NCI-H510A treated with DMSO at 0.1 percent for 48 hours (cell line): ENCODE measurements at regions not wholly inside any gene's neighbourhood (a gene's known extent, or its start where the extent isn't known, plus 50 kb on each side); places are given as distances from the start of the nearest gene placed in this dataset.

Experiments used
- DNase-seq: peaks from one replicate; lab custom pipeline; 2025; lab: John Stamatoyannopoulos, UW

DNA sequence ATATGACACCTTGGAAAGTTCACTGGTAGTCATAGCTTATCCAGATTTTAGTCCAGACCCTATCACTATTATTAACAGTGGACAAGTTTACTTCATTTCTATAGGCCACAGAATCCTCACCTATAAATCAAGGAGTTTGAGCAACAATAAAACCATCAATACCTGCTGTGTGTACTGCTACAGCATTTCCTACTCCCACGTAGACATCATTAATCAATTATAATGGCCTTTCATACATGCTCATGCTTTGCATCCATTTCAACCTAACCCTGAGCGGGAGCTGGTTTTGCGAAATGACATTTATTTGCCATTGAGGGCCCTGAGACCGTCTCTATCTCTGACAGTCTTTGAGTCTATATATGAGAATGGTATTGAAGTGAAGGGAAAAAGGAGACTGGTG lies 312.3 kb downstream of the FAT3 start:
- DNase-seq, result no peak

GRCh38 chr11:92540096-92540495 lies 315.5 kb downstream of the FAT3 start:
- DNase-seq, result peak; percentile 33

GRCh38 chr11:92545906-92546471 lies 321.4 kb downstream of the FAT3 start:
- DNase-seq, result no peak

GRCh38 chr11:92546603-92547002 lies 322.0 kb downstream of the FAT3 start:
- DNase-seq, result no peak

DNA sequence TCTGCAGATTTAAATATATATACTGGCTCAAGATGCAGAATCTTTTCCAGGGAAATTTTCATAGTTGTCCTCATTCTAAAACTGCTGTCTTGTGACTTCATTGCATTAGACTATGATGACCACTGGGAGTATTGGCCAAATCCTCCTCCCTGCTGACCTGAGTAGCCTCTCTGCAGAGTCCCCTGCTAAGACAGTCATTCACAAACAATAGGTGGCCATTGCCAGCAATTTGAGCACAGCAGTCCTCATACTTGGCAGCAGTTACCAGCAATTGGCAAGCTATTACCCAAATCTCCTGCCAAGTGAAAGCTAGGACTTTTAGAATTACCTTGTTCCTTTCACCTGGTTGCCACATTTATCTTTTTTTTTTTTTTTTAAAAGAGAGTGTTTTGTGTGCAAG lies 325.8 kb downstream of the FAT3 start:
- DNase-seq, result no peak

- no peak for DNase-seq
These were observed 326.3 kb downstream of the FAT3 start for GRCh38 chr11:92550871-92551270.

DNA sequence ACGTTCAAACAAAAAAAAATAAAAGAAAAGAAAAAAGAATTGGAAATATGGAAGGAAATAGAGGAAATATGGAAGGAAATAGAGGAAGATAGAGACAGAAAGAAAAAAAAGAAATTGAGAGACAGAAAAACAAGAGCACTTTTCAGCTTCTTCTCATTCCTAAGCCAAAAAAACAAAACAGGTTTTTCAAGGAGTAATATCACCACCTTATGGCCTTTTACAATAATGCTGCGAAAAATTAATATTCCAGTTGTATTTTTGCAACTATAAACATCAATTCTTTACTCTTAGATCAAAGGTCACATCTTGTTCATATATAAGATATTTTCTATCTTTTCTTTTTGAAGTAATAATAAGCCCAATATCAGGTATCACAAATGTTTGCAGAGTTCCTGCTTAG lies 328.3 kb downstream of the FAT3 start:
- DNase-seq, result peak; percentile 9

- no peak for DNase-seq
These were observed 330.1 kb downstream of the FAT3 start for GRCh38 chr11:92554688-92555087.

- DNase-seq, result no peak
These were observed 331.8 kb downstream of the FAT3 start for GRCh38 chr11:92556431-92556830.

DNA sequence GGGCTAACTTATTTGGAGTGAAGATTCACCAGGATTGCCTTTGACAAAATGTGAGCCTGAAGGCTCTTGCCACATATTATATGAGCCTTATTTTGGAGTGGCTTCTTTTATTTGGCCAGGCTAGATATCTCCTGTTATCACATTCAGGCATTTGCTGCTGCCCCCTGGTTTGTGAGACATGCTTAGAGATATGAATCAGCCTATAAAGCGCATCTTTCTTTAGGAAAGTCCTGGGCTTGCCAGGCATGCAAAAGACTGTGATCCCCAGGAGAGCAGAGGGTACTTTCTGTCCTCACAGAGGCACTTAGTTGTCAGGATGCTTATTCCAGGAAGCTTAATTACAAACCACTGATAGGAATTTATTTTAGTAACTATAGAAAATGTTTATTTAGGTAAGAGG lies 333.3 kb downstream of the FAT3 start:
- no peak for DNase-seq

- peak; percentile 41 for DNase-seq
These were observed 333.7 kb downstream of the FAT3 start for GRCh38 chr11:92558323-92558722.

DNA sequence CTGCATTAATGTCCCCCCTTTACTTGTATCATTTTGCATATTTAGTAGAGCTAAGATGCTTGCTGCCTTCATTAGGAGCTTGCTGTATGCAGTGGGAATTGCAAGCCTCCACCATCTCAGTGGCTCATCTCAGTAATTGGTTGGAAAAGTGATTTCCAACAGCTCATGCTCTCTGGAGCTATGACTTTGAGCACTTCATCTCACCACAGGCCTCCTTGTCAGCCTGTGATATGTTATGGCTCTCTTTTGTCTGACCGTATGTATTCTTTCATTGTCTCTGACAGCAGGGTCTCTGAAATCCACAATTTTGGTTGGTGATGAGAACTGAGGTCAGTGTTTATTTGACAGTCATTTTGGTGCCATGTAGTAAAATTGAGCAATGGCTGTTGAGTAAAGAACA lies 345.1 kb downstream of the FAT3 start:
- no peak for DNase-seq

DNA sequence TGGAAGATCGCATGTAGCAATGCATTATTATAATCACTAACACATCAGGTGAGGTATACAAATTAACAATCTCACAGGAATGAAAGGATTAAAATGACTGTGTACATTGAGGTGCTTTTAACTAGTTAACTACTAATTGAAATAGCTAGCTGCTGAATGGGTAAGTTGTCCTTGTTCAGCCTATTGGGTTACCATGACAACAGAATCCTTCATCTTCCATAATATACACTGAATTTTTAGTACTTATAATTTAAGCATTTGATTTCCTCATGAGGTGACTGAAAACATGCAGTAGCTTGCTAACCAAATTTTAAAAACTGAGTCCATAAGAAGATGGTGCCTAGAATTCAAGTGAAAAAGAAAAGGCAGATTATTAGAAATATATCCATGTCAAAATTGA lies 347.9 kb downstream of the FAT3 start:
- no peak for DNase-seq

DNA sequence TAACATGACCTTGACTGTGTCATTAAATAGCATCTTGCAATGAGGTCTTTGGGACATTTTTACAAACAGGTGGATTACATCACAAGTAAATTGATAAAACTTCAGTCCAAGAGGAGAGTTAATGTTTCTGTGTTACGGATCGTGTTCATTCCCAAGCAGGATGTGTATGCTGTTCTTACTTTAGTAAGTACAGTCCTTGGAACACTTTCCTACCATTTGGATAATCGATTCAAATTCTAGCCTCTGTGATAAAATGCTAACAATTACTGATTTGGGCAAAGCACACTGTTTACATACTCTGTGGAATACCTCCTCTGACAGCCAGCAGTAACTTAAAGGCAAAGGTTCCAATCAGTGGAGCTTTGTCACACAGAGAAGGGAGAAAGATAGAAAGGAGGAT lies 351.7 kb downstream of the FAT3 start:
- DNase-seq, result no peak

GRCh38 chr11:92580908-92581307 lies 356.3 kb downstream of the FAT3 start:
- DNase-seq, result no peak

- no peak for DNase-seq
These were observed 363.8 kb downstream of the FAT3 start for GRCh38 chr11:92588393-92588792.

- no peak for DNase-seq
These were observed 364.9 kb downstream of the FAT3 start for GRCh38 chr11:92589512-92589911.

- DNase-seq, result no peak
These were observed 366.9 kb downstream of the FAT3 start for GRCh38 chr11:92591521-92591920.

DNA sequence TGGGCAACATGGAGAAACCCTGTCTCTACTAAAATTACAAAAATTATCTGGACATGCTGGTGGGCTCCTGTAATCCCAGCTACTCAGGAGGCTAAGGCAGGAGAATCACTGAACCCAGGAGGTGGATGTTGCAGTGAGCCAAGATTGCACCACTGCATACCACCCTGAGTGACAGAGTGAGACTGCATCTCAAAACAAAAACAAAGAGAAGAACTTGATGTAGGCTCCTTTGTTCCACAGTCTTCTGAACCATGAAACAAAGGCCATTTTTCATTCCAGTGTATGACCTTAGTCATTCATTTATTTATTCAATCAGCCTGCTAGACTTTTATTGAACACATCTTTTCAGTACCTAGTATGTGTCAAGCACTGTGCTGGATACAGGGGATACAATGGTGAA lies 369.6 kb downstream of the FAT3 start:
- no peak for DNase-seq

DNA sequence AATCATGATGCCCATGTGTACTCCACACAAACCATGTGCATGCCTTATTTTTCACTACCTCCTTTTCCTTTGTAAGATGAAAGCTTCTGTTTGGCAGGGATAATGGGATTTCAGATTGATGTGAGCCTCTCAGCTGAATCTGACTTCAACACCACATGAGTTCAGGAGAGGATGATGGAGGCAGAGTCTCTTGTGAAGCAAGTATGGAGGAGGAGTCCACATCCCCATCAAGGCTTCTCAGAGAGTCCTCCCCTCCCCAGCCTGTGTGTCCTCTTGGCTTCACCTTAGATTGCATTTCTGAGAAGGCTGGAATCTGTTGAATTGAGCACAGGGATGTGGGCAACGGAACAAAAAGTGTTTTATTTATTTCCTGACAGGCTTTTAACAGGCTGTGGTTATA lies 370.4 kb downstream of the FAT3 start:
- DNase-seq, result no peak

DNA sequence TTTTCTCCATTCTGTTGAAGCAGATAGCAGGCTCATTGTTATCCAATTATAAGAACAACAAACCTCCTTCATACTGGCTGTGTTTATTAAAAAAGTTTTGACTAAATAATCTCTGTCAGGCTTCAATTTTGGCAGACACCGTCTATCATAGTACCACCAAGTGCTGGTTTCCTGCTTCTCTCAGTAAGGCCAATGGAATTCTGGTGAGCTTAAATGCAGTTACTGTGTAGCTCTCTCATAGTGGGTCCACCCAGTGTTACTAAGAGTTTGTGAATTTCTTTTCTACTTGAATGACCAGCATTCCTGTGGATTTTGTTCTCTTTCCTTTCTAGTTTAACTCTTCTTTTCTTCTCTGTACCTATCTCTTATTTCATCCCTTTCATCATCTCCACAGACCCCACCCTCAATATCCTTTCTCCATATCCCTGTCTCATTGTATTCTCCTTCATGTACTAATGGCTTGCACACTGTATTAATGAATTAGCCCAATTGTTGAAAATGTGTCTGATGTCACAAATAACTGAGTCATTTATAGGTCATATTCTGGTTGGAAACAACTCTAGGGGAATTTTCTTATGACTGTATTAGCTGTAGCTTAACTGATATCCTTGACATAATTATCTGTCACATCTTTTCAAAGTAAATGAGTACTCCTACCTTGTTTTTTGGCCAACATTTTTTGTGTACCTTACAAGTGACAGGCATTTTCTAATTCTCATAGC lies 372.1 kb downstream of the FAT3 start:
- no peak for DNase-seq

DNA sequence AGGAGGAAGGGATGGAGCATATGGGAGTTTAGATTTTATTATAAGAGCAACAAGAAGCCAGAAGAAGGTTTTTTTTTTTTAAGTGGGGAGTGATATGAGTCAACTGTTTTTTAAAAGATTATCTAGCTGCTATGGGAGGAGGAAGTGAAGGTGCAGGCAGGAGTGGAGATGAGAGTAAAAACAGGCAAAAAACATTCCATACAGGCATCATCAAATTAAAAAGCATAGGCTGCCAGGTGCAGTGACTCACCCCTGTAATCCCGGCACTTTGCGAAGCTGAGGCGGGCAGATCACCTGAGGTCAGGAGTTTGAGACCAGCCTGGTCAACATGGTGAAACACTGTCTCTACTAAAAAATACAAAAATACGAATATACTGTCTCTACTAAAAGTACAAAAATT lies 368.4 kb upstream of the MTNR1B start:
- DNase-seq, result no peak

DNA sequence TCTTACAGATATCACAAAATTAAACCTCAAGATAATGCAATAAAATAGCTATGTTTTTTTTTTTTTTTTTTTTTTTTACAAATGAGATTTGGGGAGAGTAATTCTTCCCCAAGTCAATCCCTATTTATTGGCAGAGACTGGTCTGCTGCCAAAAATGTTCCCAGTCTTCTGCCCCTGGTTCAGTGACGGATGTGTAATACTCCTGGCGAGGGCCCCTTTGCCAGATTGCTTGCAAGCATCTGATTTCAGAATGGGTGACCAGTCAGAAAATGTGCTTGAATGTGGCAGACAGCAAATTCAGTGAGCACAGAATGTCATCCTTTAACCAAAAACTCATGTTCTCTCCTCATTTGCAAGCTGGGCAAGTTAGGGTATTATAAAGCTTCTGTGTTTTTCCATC lies 363.8 kb upstream of the MTNR1B start:
- no peak for DNase-seq
